Activated naive CD4-positive, alpha-beta T cell treated with anti-CD3 and anti-CD28 coated beads for 36 hours (primary cell): ENCODE measurements at regions not wholly inside any gene's neighbourhood (a gene's known extent, or its start where the extent isn't known, plus 50 kb on each side); places are given as distances from the start of the nearest gene placed in this dataset.

Experiments
- CTCF ChIA-PET: fragments of 350-600 bp; sonication (Branson Sonifier 250); formaldehyde crosslinking; loops from one replicate; lab custom pipeline; 2021; ENCODE audit warnings: antibody characterized with exemption; lab: Charles Lee
- DNase-seq: peaks from one replicate; pipeline ENCODE4 v3.0.0-alpha.2; 2020
- H3K27ac Mint-ChIP-seq: one replicate; pipeline ENCODE4 v1.8.0; 2021; ENCODE audit warnings: mild to moderate bottlenecking, mixed read lengths
- H3K27me3 Mint-ChIP-seq: one replicate; pipeline ENCODE4 v1.8.0; 2021; ENCODE audit warnings: low read depth, mixed read lengths
- H3K36me3 Mint-ChIP-seq: one replicate; pipeline ENCODE4 v1.8.0; 2021; ENCODE audit warnings: low read depth, mixed read lengths
- H3K4me1 Mint-ChIP-seq: one replicate; pipeline ENCODE4 v1.8.0; 2021; ENCODE audit warnings: low read depth, mixed read lengths
- H3K4me3 Mint-ChIP-seq: one replicate; pipeline ENCODE4 v1.8.0; 2021; ENCODE audit warnings: mild to moderate bottlenecking, moderate library complexity, mixed read lengths
- H3K9me3 Mint-ChIP-seq: one replicate; pipeline ENCODE4 v1.8.0; 2021; ENCODE audit warnings: mixed read lengths
- intact Hi-C: fragments of 100-400 bp; cut with micrococcal nuclease; formaldehyde crosslinking; loops from one replicate; pipeline ENCODE4 v1.15.1; 2023

DNA sequence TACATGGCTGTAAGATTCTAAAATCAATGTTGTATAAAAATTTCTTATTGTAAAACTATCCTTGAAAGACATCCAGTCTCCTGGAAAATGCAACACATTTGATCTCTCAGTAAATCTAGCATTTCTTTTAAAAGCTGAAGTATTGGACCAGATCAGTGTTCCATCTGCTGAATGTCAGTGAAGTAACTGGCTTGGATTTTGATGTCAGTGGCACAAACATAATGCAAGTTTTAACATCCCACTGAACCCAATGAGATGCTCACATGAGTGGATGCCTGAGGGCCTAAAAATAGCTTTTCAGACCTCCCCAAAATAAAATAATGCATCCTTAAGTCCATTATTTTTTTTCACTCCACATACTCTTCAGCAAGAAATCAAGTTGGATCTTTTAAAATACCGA, 1432.2 kb downstream of the MRPL39 start:
- intact Hi-C loops: no loop called here
- no peaks in the 10 kb centered on the region for H3K4me1 Mint-ChIP-seq
- CTCF ChIA-PET: no interaction called here

DNA sequence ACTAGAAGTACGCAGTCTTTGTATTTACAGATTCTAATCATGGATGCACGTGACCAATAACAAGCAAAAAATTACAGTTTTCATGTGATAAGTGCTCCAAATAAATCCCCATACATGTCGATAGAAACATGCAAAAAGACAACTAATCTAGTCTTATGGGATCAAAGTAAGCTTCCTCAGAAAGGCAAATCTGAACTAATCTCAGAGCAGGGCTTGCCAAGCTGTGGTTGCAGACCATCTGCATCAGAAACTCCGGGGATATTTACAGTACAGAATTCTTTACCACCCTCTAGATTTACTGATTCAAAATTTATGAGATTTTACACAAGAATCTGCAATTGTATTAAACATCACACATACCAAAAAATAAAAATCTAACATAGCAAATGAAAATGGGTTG, 1435.5 kb downstream of the MRPL39 start:
- Mint-ChIP-seq H3K4me1 (no peaks in the 10 kb centered on the region), H3K27me3 (no peaks in the 10 kb centered on the region), H3K27ac (no peak overlapping the region), H3K36me3 (no peaks in the 10 kb centered on the region), H3K4me3 (no peak overlapping the region), H3K9me3 (no peaks in the 10 kb centered on the region)
- CTCF ChIA-PET: no interaction called here
- intact Hi-C loops: no loop called here
- no peak for DNase-seq

More for the DNA sequence above, 1432.2 kb downstream of the MRPL39 start:
- Mint-ChIP-seq H3K4me3 (no peak overlapping the region), H3K27me3 (no peaks in the 10 kb centered on the region), H3K9me3 (peaks cover 13% of the 10 kb centered on the region), H3K27ac (no peak overlapping the region), H3K36me3 (no peaks in the 10 kb centered on the region)
- no peak for DNase-seq

DNA sequence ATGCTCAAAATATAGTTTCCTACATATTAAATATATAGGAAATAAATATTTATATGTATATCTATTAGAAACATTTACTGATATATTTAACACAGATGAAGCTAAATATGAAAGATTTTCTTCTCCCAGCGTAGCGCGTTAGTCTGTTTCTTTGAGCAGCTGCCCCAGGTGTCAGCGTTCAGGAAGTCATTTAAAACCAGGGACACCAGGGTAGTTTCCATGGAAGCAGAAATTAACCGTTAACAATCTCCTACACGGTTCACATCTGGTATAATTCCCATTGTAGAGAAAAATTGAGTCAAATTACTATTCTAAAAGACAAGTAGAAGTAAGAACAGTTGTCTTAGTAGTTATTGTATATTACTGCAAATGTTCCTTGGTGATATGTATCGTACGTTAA, 1443.7 kb downstream of the MRPL39 start:
- DNase-seq: no peak
- H3K27ac Mint-ChIP-seq: no peak overlapping the region
- no peaks in the 10 kb centered on the region for H3K27me3 Mint-ChIP-seq
- no peaks in the 10 kb centered on the region for H3K36me3 Mint-ChIP-seq
- H3K9me3 Mint-ChIP-seq: no peaks in the 10 kb centered on the region
- H3K4me3 Mint-ChIP-seq: no peak overlapping the region
- CTCF ChIA-PET: no interaction called here
- intact Hi-C loops: no loop called here
- H3K4me1 Mint-ChIP-seq: no peaks in the 10 kb centered on the region

DNA sequence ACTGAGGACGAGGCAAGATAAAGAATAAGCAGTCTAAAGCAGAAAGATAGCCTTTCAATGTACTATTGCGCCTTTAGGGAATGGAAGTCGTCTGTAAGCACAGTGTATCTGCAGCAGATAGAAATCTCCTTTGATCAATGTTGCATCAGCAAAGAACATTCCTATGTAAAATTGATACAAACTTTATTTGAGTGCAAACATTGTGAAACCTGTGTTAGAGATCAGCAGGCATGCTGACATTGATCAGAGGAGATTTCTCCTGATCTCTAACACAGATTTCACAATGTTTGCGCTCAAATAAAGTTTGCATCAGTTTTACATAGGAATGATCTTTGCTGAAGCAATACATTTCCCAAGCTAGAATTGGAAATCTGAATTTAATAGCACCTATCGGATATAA, 1446.8 kb downstream of the MRPL39 start:
- Mint-ChIP-seq H3K36me3 (no peaks in the 10 kb centered on the region), H3K27ac (no peak overlapping the region), H3K9me3 (no peaks in the 10 kb centered on the region), H3K4me3 (no peak overlapping the region), H3K4me1 (no peaks in the 10 kb centered on the region), H3K27me3 (no peaks in the 10 kb centered on the region)
- intact Hi-C loops: no loop called here
- DNase-seq: no peak
- CTCF ChIA-PET: no interaction called here

DNA sequence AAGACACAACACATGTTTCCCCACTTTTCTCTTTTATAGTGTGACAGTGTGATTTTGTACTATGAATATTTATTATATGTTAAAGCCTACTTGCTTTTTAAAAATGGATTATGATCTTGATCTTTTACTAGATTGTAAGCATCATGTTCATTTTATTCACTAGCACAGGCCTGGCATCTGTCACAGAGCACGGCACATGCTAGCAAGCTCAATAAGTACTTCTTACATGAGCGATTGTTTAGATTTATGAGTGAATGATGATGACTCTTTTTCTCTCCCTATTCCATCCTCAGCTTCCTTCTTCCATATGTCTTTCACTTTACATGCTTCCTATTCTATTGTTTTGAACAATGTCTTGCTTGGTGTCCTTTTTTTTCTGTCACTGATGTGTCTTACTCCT, 1454.1 kb downstream of the MRPL39 start:
- no peaks in the 10 kb centered on the region for H3K4me1 Mint-ChIP-seq
- H3K27ac Mint-ChIP-seq: no peak overlapping the region
- H3K9me3 Mint-ChIP-seq: no peaks in the 10 kb centered on the region
- no peaks in the 10 kb centered on the region for H3K36me3 Mint-ChIP-seq
- DNase-seq: no peak
- H3K27me3 Mint-ChIP-seq: no peaks in the 10 kb centered on the region
- intact Hi-C loops: no loop called here
- no peak overlapping the region for H3K4me3 Mint-ChIP-seq
- CTCF ChIA-PET: no interaction called here

DNA sequence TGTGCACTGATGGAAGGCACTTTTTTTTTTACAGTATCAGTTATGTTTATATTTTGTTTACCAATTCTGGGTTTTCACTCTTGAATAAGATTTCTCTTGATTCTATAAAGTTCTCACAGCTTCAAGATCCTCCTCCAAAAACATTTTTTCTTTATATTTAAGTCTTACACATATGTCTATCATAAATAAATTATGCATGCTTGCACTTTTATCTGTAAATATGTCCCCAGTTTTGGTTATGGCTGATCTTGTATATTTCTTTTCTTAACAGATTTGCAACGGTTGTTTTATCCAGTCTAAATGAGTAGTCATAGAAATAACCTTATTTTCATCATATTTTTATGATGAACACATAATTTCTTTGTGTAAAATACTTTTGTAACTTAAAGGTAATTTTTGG, 1456.5 kb downstream of the MRPL39 start:
- Mint-ChIP-seq H3K27me3 (no peaks in the 10 kb centered on the region), H3K36me3 (no peaks in the 10 kb centered on the region), H3K9me3 (no peaks in the 10 kb centered on the region), H3K4me1 (no peaks in the 10 kb centered on the region), H3K4me3 (no peak overlapping the region), H3K27ac (no peak overlapping the region)
- no peak for DNase-seq
- CTCF ChIA-PET: no interaction called here
- intact Hi-C loops: no loop called here

DNA sequence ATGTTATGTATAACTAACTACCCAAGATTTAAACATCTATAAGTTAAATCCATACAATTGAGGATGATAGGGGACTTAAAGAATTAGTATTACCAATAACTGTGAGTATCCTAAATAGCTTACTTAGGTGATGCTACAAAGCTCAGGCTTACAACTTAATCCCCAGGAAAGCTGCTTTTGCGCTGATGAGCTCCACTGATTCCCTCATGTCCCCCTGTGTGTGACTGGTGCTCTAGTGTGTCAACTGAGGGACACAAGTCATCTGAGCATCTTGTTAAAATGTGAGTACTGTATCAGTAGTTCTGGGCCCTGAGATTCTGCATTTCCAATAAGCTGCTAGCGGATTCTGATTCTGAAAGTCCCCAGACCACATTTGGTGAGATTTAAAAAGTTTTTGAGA, 1458.8 kb downstream of the MRPL39 start:
- Mint-ChIP-seq H3K36me3 (no peaks in the 10 kb centered on the region), H3K9me3 (no peaks in the 10 kb centered on the region), H3K27me3 (no peaks in the 10 kb centered on the region), H3K27ac (no peak overlapping the region), H3K4me3 (no peak overlapping the region), H3K4me1 (no peaks in the 10 kb centered on the region)
- CTCF ChIA-PET: no interaction called here
- DNase-seq: no peak
- intact Hi-C loops: no loop called here

DNA sequence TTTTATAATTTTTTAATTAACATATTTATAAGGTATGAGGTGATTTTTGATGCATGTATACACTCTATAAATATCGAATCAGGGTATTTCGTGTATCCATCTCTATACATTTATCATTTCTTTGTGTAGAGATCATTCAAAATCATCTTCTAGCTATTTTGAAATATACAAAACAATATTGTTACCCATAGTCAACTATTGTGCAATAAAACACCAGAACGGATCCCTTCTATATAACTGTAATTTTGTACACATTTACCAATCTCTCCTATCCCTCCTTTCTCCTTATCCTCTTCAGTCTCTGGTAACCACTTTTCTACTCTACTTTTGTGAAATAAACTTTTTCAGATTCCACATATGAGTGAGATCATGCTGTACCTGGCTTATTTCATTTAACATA, 1459.6 kb downstream of the MRPL39 start:
- no peaks in the 10 kb centered on the region for H3K27me3 Mint-ChIP-seq
- no peaks in the 10 kb centered on the region for H3K36me3 Mint-ChIP-seq
- no peak for DNase-seq
- H3K4me3 Mint-ChIP-seq: no peak overlapping the region
- H3K4me1 Mint-ChIP-seq: no peaks in the 10 kb centered on the region
- H3K9me3 Mint-ChIP-seq: no peaks in the 10 kb centered on the region
- no peak overlapping the region for H3K27ac Mint-ChIP-seq
- intact Hi-C loops: no loop called here
- CTCF ChIA-PET: no interaction called here

DNA sequence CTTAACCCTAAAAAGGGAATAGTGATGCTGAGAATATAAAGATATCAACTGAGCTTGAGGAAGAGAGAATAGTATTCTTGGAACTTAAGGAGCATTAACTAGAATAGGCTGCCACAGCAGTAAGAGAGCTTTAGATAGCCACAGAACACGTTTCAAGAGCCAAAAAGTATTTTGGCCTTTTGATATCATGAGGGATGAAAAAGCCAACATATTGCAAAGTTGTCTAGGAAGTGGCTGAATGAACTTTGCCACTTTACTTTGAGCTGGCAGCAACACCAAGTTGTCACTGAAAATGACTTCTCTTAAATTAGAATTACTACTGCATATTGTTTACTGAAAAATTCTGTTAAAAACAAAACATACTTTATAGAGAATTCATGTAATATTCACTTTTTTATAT, 1476.2 kb downstream of the MRPL39 start:
- no peaks in the 10 kb centered on the region for H3K4me1 Mint-ChIP-seq
- H3K27me3 Mint-ChIP-seq: peaks cover 3% of the 10 kb centered on the region
- no peak overlapping the region for H3K27ac Mint-ChIP-seq
- intact Hi-C loops: no loop called here
- H3K9me3 Mint-ChIP-seq: no peaks in the 10 kb centered on the region
- H3K4me3 Mint-ChIP-seq: no peak overlapping the region
- no peak for DNase-seq
- CTCF ChIA-PET: no interaction called here
- no peaks in the 10 kb centered on the region for H3K36me3 Mint-ChIP-seq

DNA sequence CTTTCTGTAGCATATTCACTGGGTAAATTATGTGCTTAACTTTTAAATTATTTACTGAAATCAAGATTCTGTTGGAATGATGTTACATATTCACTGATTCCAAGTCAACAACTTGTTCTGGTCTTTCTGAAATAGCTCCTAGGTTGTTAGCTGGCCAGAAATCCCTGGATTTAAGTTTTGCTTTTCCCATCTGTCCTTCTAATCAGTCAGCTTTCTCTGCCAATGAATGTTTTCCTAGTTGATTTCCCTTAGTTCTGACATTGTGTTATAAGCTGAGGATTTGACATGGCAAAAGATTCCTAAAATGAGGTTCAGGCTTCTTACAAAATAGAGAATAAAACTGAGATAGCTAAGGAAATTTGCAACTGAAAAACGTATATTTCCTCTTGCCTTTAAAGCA, 1479.6 kb downstream of the MRPL39 start:
- no peaks in the 10 kb centered on the region for H3K9me3 Mint-ChIP-seq
- no peak overlapping the region for H3K27ac Mint-ChIP-seq
- H3K27me3 Mint-ChIP-seq: peaks cover 3% of the 10 kb centered on the region
- no peak for DNase-seq
- H3K4me1 Mint-ChIP-seq: no peaks in the 10 kb centered on the region
- H3K4me3 Mint-ChIP-seq: no peak overlapping the region
- CTCF ChIA-PET: no interaction called here
- H3K36me3 Mint-ChIP-seq: no peaks in the 10 kb centered on the region
- intact Hi-C loops: no loop called here

DNA sequence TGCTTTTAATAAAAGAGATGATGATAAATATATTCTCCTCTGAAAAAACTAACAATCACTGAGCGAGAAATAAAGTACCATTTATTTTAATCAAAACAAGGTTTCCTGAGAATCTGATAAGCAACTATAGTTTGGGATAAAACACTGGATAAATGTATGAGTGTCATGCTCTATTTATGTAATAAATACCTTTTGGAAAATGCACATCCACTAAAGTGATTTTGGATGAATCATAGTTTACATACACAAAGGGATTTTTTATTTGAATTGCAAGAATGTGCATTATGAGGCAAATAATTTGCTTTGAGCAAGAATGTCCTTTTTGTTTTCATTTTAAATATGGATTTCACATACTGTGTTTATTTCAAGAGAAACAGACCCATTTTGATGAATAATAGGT, 1483.5 kb downstream of the MRPL39 start:
- H3K4me3 Mint-ChIP-seq: no peak overlapping the region
- H3K27ac Mint-ChIP-seq: no peak overlapping the region
- H3K9me3 Mint-ChIP-seq: no peaks in the 10 kb centered on the region
- intact Hi-C loops: no loop called here
- H3K27me3 Mint-ChIP-seq: peaks cover 3% of the 10 kb centered on the region
- CTCF ChIA-PET: no interaction called here
- no peak for DNase-seq
- H3K36me3 Mint-ChIP-seq: no peaks in the 10 kb centered on the region
- no peaks in the 10 kb centered on the region for H3K4me1 Mint-ChIP-seq

DNA sequence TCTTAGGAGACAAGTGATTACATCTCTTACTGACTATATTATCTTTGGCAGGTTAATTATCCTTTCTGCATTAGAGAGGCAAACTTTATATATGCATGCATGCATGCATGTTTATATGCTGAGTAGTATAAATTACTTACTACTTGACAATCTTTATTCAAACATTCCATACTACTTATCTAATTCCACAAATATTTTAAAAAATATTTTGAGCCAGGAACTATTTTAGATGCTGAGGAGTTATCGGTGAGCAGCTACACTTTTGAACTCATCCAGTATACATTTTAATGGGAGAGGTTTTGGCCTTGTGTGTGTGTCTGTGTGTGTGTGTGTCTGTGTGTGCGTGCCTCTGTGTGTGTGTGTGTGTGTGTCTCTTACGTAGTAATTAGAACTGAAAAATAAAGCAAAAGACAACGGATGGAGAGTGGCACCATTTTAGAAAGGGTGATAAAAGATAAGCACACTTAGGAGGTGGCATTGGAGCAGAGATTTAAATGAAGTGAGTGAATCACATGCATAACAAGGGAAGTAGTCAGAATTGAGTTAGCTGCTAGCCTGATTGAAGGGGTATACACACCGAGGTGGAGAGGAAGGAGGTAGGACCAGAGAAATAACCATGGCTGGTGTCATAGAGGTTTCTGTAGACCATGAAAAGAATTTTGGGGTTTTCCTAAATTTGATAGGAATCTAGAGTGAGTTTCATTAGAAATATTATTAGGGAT, 1488.4 kb downstream of the MRPL39 start:
- CTCF ChIA-PET: no interaction called here
- intact Hi-C loops: loop anchor here (10.0 kb wide), 1 partner anchor 396 kb away; no protein-coding TSS in a partner anchor
- H3K4me1 Mint-ChIP-seq: no peaks in the 10 kb centered on the region
- H3K27me3 Mint-ChIP-seq: no peaks in the 10 kb centered on the region
- H3K4me3 Mint-ChIP-seq: no peak overlapping the region
- H3K36me3 Mint-ChIP-seq: no peaks in the 10 kb centered on the region
- no peak overlapping the region for H3K27ac Mint-ChIP-seq
- DNase-seq: no peak
- H3K9me3 Mint-ChIP-seq: no peaks in the 10 kb centered on the region

DNA sequence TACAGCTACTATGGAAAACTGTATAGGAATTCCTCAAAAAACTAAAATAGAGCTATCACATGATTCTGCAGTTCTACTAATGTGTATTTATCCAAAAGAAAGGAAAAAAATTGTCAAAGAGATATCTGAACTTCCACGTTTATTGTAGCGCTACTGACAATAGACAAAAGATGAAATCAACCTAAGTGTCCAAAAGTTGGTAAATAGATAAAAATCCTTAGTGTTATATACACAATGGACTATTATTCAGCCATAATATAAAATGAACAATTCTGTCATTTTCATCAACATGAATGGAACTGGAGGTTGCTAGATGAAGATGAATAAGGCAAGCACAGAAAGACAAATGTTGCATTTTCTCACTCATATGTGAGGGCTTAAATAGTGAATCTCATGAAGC, 1492.1 kb downstream of the MRPL39 start:
- H3K4me3 Mint-ChIP-seq: no peak overlapping the region
- no peak overlapping the region for H3K27ac Mint-ChIP-seq
- no peaks in the 10 kb centered on the region for H3K4me1 Mint-ChIP-seq
- no peaks in the 10 kb centered on the region for H3K27me3 Mint-ChIP-seq
- no peaks in the 10 kb centered on the region for H3K36me3 Mint-ChIP-seq
- DNase-seq: no peak
- CTCF ChIA-PET: no interaction called here
- intact Hi-C loops: loop anchor here (10.0 kb wide), 1 partner anchor 400 kb away; no protein-coding TSS in a partner anchor
- no peaks in the 10 kb centered on the region for H3K9me3 Mint-ChIP-seq
